GM23338 (cell line): ENCODE measurements at regions not wholly inside any gene's neighbourhood (a gene's known extent, or its start where the extent isn't known, plus 50 kb on each side); places are given as distances from the start of the nearest gene placed in this dataset.
A peak's percentile ranks its signal among the peaks of the same experiment; 100 is the strongest.

Experiments
- ATAC-seq: fragments of 200-7000 bp; cut with Tn5 transposase; 3 replicates; pipeline ENCODE4 v1.9.1; 2020
- DNase-seq: peaks from one replicate; pipeline ENCODE4 v3.0.0-alpha.2; 2015; ENCODE audit warnings: low spot score
- H2AFZ ChIP-seq: fragments of 200-600 bp; sonication (generic); 2 replicates; pipeline ENCODE4 v1.8.0; 2016; ENCODE audit warnings: antibody characterized with exemption, mild to moderate bottlenecking, moderate library complexity
- H3F3A ChIP-seq: fragments of 200-600 bp; sonication (generic); replicated peaks from 2 replicates; pipeline ENCODE4 v1.8.0; 2017; ENCODE audit warnings: antibody characterized with exemption, mixed run types, low read depth
- H3K27ac ChIP-seq: fragments of 200-600 bp; sonication (generic); 2 replicates; pipeline ENCODE4 v1.6.1; 2016; ENCODE audit warnings: low read depth
- H3K27me3 ChIP-seq: fragments of 200-600 bp; sonication (generic); 2 replicates; pipeline ENCODE4 v1.8.0; 2016; ENCODE audit warnings: mild to moderate bottlenecking, mixed run types, moderate library complexity; ENCODE audit not compliant: insufficient read depth
- H3K36me3 ChIP-seq: fragments of 200-600 bp; sonication (generic); 2 replicates; pipeline ENCODE4 v1.8.0; 2016; ENCODE audit warnings: mild to moderate bottlenecking; ENCODE audit not compliant: insufficient read depth
- H3K4me1 ChIP-seq: fragments of 200-600 bp; sonication (generic); 2 replicates; pipeline ENCODE4 v1.8.0; 2016; ENCODE audit warnings: mild to moderate bottlenecking, moderate library complexity; ENCODE audit not compliant: insufficient read depth
- H3K4me2 ChIP-seq: fragments of 200-600 bp; sonication (generic); 2 replicates; pipeline ENCODE4 v1.7.1; 2017; ENCODE audit warnings: mixed run types
- H3K4me3 ChIP-seq: fragments of 200-600 bp; sonication (generic); 2 replicates; pipeline ENCODE4 v1.6.1; 2016; ENCODE audit warnings: mixed run types
- H3K79me2 ChIP-seq: fragments of 200-600 bp; sonication (generic); replicated peaks from 2 replicates; pipeline ENCODE4 v1.8.0; 2017; ENCODE audit warnings: mild to moderate bottlenecking; ENCODE audit not compliant: insufficient read depth
- H3K9me2 ChIP-seq: fragments of 200-600 bp; sonication (generic); 2 replicates; pipeline ENCODE4 v1.8.0; 2017; ENCODE audit not compliant: insufficient read depth
- H4K20me1 ChIP-seq: fragments of 200-600 bp; sonication (generic); replicated peaks from 2 replicates; pipeline ENCODE4 v1.8.0; 2017; ENCODE audit warnings: mild to moderate bottlenecking; ENCODE audit not compliant: insufficient read depth
- H3K27ac Mint-ChIP-seq: 2 replicates; pipeline ENCODE4 v1.8.0; 2020; ENCODE audit warnings: inconsistent platforms, mild to moderate bottlenecking, moderate library complexity, mixed read lengths
- H3K27me3 Mint-ChIP-seq: 3 replicates; pipeline ENCODE4 v1.8.0; 2022; ENCODE audit warnings: low read depth, mild to moderate bottlenecking, moderate library complexity, mixed read lengths, inconsistent platforms; ENCODE audit not compliant: insufficient read depth, poor library complexity
- H3K36me3 Mint-ChIP-seq: 3 replicates; pipeline ENCODE4 v1.8.0; 2021; ENCODE audit warnings: low read depth, mild to moderate bottlenecking, inconsistent platforms, moderate library complexity, mixed read lengths
- H3K4me1 Mint-ChIP-seq: 3 replicates; pipeline ENCODE4 v1.8.0; 2020; ENCODE audit warnings: mild to moderate bottlenecking, inconsistent platforms, mixed read lengths
- H3K4me3 Mint-ChIP-seq: 3 replicates; pipeline ENCODE4 v1.8.0; 2021; ENCODE audit warnings: moderate library complexity, mild to moderate bottlenecking, inconsistent platforms, mixed read lengths
- H3K9me3 Mint-ChIP-seq: 3 replicates; pipeline ENCODE4 v1.8.0; 2020; ENCODE audit warnings: moderate library complexity, mild to moderate bottlenecking, inconsistent platforms, mixed read lengths
- CREB1 ChIP-seq: fragments of 250-450 bp; sonication (Bioruptor Pico); IDR thresholded peaks from 2 replicates; pipeline ENCODE4 v1.5.0; 2020; ENCODE audit warnings: low read depth, mild to moderate bottlenecking, moderate library complexity
- ETS1 ChIP-seq: IDR thresholded peaks from 2 replicates; pipeline ENCODE4 v1.6.1; 2016; ENCODE audit warnings: antibody characterized with exemption
- EZH2phosphoT487 ChIP-seq: fragments of 200-600 bp; sonication (generic); IDR thresholded peaks from one replicate; pipeline ENCODE4 v1.8.1; 2018; ENCODE audit warnings: antibody characterized with exemption; ENCODE audit not compliant: unreplicated experiment
- JUNB ChIP-seq: IDR thresholded peaks from one replicate; pipeline ENCODE4 v1.6.1; 2016; ENCODE audit warnings: antibody characterized with exemption; ENCODE audit not compliant: unreplicated experiment
- NANOG ChIP-seq: IDR thresholded peaks from 2 replicates; pipeline ENCODE4 v1.6.1; 2016; ENCODE audit warnings: antibody characterized with exemption, borderline replicate concordance
- REST ChIP-seq: IDR thresholded peaks from one replicate; pipeline ENCODE4 v1.6.1; 2018; ENCODE audit warnings: antibody characterized with exemption; ENCODE audit not compliant: unreplicated experiment
- STAT1 ChIP-seq: IDR thresholded peaks from one replicate; pipeline ENCODE4 v1.6.1; 2016; ENCODE audit warnings: antibody characterized with exemption; ENCODE audit not compliant: unreplicated experiment
- ZNF462 ChIP-seq: fragments of 250-450 bp; sonication (Bioruptor Pico); IDR thresholded peaks from 2 replicates; pipeline ENCODE4 v1.5.0; 2020; ENCODE audit warnings: mild to moderate bottlenecking, moderate library complexity

GRCh38 chr6:117195728-117196127 is 69.6 kb upstream of the VGLL2 start:
- no peaks in the 10 kb centered on the region for H3F3A ChIP-seq
- no peaks in the 10 kb centered on the region for H4K20me1 ChIP-seq
- no peaks in the 10 kb centered on the region for H3K36me3 Mint-ChIP-seq
- no peak overlapping the region for H2AFZ ChIP-seq
- DNase-seq (peak; percentile 17), ATAC-seq (no peak)
- no peaks in the 10 kb centered on the region for H3K27me3 ChIP-seq
- no peak overlapping the region for H3K27ac Mint-ChIP-seq
- peaks cover 4% of the 10 kb centered on the region; the same call in 1 of the 3 replicates for H3K9me3 Mint-ChIP-seq
- no peak overlapping the region for H3K4me3 Mint-ChIP-seq
- peaks cover 2% of the 10 kb centered on the region for H3K27me3 Mint-ChIP-seq
- no peaks in the 10 kb centered on the region for H3K9me2 ChIP-seq
- H3K4me1 Mint-ChIP-seq, result peaks cover 17% of the 10 kb centered on the region
- TF ChIP-seq ZNF462 (0 out of 2 replicates have a peak, but pooled peaks have one; percentile 36), STAT1 (no peak), EZH2phosphoT487 (no peak)
- H3K4me1 ChIP-seq, result peaks cover 5% of the 10 kb centered on the region
- no peak overlapping the region for H3K27ac ChIP-seq
- H3K36me3 ChIP-seq, result no peaks in the 10 kb centered on the region
- H3K79me2 ChIP-seq, result no peaks in the 10 kb centered on the region
- H3K4me2 ChIP-seq, result no peak overlapping the region
- H3K4me3 ChIP-seq, result no peak overlapping the region

- Histone ChIP-seq H3K27me3 (no peaks in the 10 kb centered on the region), H3K79me2 (no peaks in the 10 kb centered on the region), H3K9me2 (no peaks in the 10 kb centered on the region), H3F3A (no peaks in the 10 kb centered on the region), H3K4me1 (peaks cover 5% of the 10 kb centered on the region), H2AFZ (no peak overlapping the region), H4K20me1 (no peaks in the 10 kb centered on the region), H3K36me3 (no peaks in the 10 kb centered on the region), H3K4me3 (no peak overlapping the region), H3K27ac (no peak overlapping the region), H3K4me2 (no peak overlapping the region)
- H3K9me3 Mint-ChIP-seq, result no peaks in the 10 kb centered on the region
- H3K27ac Mint-ChIP-seq, result no peak overlapping the region
- peaks cover 24% of the 10 kb centered on the region for H3K4me1 Mint-ChIP-seq
- H3K36me3 Mint-ChIP-seq, result no peaks in the 10 kb centered on the region
- DNase-seq, result no peak
- TF ChIP-seq ETS1 (no peak), CREB1 (CRISPR knock-in tag) (no peak), JUNB (no peak), NANOG (no peak), REST (no peak), EZH2phosphoT487 (no peak)
- no peak for ATAC-seq
- H3K4me3 Mint-ChIP-seq, result no peak overlapping the region
- no peaks in the 10 kb centered on the region for H3K27me3 Mint-ChIP-seq
These were observed 65.3 kb upstream of the VGLL2 start for GRCh38 chr6:117200067-117200466.
